ENCODE measurements at regions not wholly inside any gene's neighbourhood (a gene's known extent, or its start where the extent isn't known, plus 50 kb on each side); places are given as distances from the start of the nearest gene placed in this dataset.

- Histone ChIP-seq H3K4me1 (ENCODE audit: control insufficient read depth in 1 of 2, insufficient read depth in 2 of 2, low read depth in 1 of 2, low read length in 1 of 2) (no peaks in the 10 kb centered on the region; a peak in 1 of 4 replicates), H3K27me3 (ENCODE audit: insufficient read depth) (no peaks in the 10 kb centered on the region; the same call in 1 of the 2 replicates), H3K9me3 (no peaks in the 10 kb centered on the region), H3K9me2 (no peaks in the 10 kb centered on the region), H2AFZ (ENCODE audit: low read depth) (no peak overlapping the region), H4K20me1 (ENCODE audit: insufficient read depth) (no peaks in the 10 kb centered on the region), H3K4me3 (ENCODE audit: low read depth in 2 of 2, low read length in 1 of 2) (no peak overlapping the region), H3K9ac (no peak overlapping the region), H3K36me3 (replicated peaks in 1 of 2; ENCODE audit: control insufficient read depth in 1 of 2, insufficient read depth in 2 of 2, low read length in 1 of 2) (no peaks in the 10 kb centered on the region), H3K79me2 (ENCODE audit: insufficient read depth) (no peaks in the 10 kb centered on the region), H3K27ac (ENCODE audit: low read depth in 2 of 2, low read length in 1 of 2) (no peak overlapping the region), H3F3A (replicated peaks; ENCODE audit: insufficient read depth) (no peaks in the 10 kb centered on the region), H3K4me2 (no peak overlapping the region)
- no peak for TF ChIP-seq MXI1 (IDR thresholded peaks at IDR 0.05; ENCODE audit: low read depth, low read length)
- no peak for TF ChIP-seq RCOR1 (IDR thresholded peaks at IDR 0.05; ENCODE audit: low read length)
- TF ChIP-seq POLR2AphosphoS5 (IDR thresholded peaks at IDR 0.05; ENCODE audit: low read depth, low read length): no peak
- TF ChIP-seq TCF12 (IDR thresholded peaks at IDR 0.05): no peak
- TF ChIP-seq RAD21 (IDR thresholded peaks at IDR 0.05; ENCODE audit: low read length): no peak
- no peak for TF ChIP-seq NRF1 (IDR thresholded peaks at IDR 0.05; ENCODE audit: low read depth, low read length)
- no peak for TF ChIP-seq RFX5 (IDR thresholded peaks at IDR 0.05; ENCODE audit: low read length)
- no peak for TF ChIP-seq CHD2 (IDR thresholded peaks at IDR 0.05; ENCODE audit: low read length, partially characterized antibody)
- no peak for TF ChIP-seq RXRA (IDR thresholded peaks at IDR 0.05; ENCODE audit: borderline replicate concordance, low read depth)
- TF ChIP-seq, protein P1, sequence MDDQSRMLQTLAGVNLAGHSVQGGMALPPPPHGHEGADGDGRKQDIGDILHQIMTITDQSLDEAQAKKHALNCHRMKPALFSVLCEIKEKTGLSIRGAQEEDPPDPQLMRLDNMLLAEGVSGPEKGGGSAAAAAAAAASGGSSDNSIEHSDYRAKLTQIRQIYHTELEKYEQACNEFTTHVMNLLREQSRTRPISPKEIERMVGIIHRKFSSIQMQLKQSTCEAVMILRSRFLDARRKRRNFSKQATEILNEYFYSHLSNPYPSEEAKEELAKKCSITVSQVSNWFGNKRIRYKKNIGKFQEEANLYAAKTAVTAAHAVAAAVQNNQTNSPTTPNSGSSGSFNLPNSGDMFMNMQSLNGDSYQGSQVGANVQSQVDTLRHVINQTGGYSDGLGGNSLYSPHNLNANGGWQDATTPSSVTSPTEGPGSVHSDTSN (IDR thresholded peaks at IDR 0.05): no peak
- TF ChIP-seq, protein P2, sequence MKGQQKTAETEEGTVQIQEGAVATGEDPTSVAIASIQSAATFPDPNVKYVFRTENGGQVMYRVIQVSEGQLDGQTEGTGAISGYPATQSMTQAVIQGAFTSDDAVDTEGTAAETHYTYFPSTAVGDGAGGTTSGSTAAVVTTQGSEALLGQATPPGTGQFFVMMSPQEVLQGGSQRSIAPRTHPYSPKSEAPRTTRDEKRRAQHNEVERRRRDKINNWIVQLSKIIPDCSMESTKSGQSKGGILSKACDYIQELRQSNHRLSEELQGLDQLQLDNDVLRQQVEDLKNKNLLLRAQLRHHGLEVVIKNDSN (IDR thresholded peaks at IDR 0.05; ENCODE audit: borderline replicate concordance, low read depth): no peak
- no peak for TF ChIP-seq REST (IDR thresholded peaks at IDR 0.05; ENCODE audit: low read depth, low read length)
- CTCF ChIA-PET: no interaction called here
- 4% methylated on average over 2 of the region's 2 CpGs for WGBS (ENCODE audit: low lambda C conversion rate)
- DNase-seq: no peak
- POLR2A ChIA-PET: no interaction called here
Measured at GRCh38 chrX:16063141-16063540, 60.2 kb upstream of the GRPR start.

DNA sequence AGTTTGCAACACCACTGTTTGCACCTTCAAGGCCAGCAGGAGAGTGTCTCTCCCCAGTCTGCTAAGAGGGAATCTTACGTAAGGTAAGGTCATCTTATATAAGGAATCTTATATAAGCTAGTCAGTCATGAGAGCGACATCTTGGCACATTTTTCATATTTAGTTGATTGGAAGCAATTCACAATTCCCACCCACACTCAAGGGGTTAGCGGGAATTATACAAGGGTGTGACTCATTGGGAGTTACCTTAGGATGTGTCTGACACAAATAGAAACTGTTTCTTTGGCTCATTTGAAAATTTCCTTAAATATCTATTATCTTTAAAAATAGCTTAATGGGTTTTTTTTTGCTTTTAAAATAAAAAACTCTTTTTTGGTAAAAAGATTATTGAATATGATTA lies 62.1 kb upstream of the GRPR start:
- WGBS (ENCODE audit: low lambda C conversion rate): 75% methylated on average over 3 of the region's 3 CpGs
- H4K20me1 ChIP-seq (ENCODE audit: insufficient read depth): no peaks in the 10 kb centered on the region
- no peaks in the 10 kb centered on the region for H3K9me2 ChIP-seq
- POLR2A ChIA-PET: no interaction called here
- no peak for DNase-seq
- no peak overlapping the region for H3K4me2 ChIP-seq
- no peak overlapping the region for H3K27ac ChIP-seq (ENCODE audit: low read depth in 2 of 2, low read length in 1 of 2)
- no peak overlapping the region for H3K9ac ChIP-seq
- no peaks in the 10 kb centered on the region for H3K9me3 ChIP-seq
- H3K36me3 ChIP-seq (replicated peaks in 1 of 2; ENCODE audit: control insufficient read depth in 1 of 2, insufficient read depth in 2 of 2, low read length in 1 of 2): no peaks in the 10 kb centered on the region
- H2AFZ ChIP-seq (ENCODE audit: low read depth): no peak overlapping the region
- H3K27me3 ChIP-seq (ENCODE audit: insufficient read depth): no peaks in the 10 kb centered on the region; the same call in 1 of the 2 replicates
- no peak overlapping the region for H3K4me3 ChIP-seq (ENCODE audit: low read depth in 2 of 2, low read length in 1 of 2)
- H3K79me2 ChIP-seq (ENCODE audit: insufficient read depth): no peaks in the 10 kb centered on the region
- no peak for TF ChIP-seq RFX5 (IDR thresholded peaks at IDR 0.05; ENCODE audit: low read length)
- no peak for TF ChIP-seq RXRA (IDR thresholded peaks at IDR 0.05; ENCODE audit: borderline replicate concordance, low read depth)
- TF ChIP-seq EP300 (IDR thresholded peaks at IDR 0.05; ENCODE audit: borderline replicate concordance in 1 of 2, low read depth in 1 of 2, low read length in 1 of 2): no peak
- no peak for TF ChIP-seq USF2 (IDR thresholded peaks at IDR 0.05; ENCODE audit: borderline replicate concordance, low read depth, low read length)
- CTCF ChIA-PET: interaction anchor here (1.0 to 1.4 kb wide), 2 partner anchors 10 to 20 kb away, joined by 3 read pairs; no protein-coding TSS in a partner anchor
- H3F3A ChIP-seq (replicated peaks; ENCODE audit: insufficient read depth): no peaks in the 10 kb centered on the region
- no peaks in the 10 kb centered on the region; a peak in 1 of 4 replicates for H3K4me1 ChIP-seq (ENCODE audit: control insufficient read depth in 1 of 2, insufficient read depth in 2 of 2, low read depth in 1 of 2, low read length in 1 of 2)
